ENCODE measurements at regions not wholly inside any gene's neighbourhood (a gene's known extent, or its start where the extent isn't known, plus 50 kb on each side); places are given as distances from the start of the nearest gene placed in this dataset.

DNA sequence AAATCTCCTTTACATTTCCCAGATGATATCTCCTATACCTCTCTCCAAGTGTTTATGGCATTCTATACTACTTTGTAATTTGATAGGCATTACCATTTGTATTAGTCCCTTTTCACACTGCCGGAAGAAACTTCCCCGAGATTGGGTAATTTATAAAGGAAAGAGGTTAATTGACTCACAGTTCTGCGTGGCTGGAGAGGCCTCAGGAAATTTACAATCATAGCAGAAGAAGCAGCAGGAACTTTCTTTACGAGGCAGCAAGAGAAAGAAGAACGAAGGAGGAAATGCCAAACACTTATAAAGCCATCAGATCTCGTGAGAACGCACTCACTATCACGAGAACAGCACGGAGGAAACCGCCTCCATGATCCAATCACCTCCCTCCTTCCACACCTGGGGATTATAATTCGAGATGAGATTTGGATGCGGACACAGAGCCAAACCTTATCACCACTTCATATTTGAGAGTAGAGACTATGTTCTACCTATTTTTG, 1194.6 kb downstream of the SORCS1 start:
- DNase-seq: no peak

DNA sequence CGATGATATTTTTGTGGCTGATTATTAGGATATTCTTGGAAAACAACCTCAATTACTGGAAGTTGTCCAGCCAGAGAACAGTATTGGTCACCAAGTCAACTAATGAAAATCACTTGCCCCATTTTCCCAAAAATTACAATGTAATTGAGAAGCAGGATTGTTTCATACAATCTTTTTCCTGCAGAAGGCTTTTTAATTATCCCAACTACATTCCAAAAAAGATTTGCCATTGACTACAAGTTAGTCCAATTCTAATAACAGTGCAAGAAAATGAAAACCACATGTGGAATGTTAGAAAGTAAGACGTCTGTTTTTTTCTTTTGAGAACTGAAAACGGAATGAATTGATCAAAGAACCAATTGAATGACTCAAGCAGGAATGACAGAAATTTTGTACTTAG, 1195.8 kb downstream of the SORCS1 start:
- DNase-seq: no peak

DNA sequence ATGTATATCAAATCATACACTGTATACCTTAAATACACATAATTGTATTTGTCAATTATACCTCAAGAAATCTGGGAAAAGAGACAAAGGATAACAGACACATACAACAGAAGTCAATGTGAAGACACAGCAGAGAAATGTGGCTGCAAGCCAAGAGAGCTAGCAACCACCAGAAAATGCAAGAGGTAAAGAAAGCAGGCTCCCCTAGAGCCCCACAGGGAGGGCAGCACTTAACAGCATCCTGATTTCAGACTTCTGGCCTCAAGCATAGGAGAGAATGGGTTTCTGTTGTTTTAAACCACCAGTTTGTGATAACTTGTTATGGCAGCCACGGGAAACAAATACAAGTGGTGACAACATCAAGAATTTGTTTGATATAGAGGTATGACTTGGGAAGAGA, 1197.2 kb downstream of the SORCS1 start:
- DNase-seq: no peak

DNA sequence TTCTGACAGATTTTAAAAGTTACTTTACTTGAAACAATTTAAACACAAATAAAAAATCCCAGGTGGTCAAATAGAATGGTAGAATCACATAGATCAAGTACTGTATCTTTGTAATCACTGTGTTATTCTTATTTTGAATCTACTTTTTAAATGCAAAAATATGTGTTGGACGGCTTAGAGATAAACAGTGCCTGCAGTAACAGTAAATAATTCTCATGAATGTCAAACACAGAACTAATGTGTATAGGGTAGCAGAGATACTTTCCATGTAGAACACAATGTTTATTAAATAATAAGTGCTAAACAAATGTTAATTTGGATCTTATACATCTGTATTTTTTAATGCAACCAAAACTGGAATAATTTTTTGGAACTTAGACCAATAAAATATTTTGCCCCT, 1199.4 kb downstream of the SORCS1 start:
- no peak for DNase-seq

DNA sequence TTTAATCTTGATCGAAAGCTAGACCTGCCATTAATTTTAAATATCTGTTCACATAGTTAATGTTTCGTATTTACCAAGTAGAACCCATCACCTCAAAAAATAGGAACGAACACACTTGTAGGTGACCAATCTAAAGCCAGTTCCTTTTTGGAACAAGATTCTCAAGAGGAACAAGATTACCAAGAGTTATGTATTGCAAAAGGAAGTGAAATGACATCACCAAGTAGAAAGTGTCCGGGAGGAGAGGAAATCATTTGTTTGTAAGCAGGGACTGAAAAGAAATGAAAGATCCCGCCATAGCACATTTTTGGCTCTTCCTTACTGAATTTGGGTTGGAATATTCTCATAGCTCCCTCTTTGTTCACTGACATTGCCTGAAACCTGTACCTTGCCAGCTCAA, 1200.5 kb downstream of the SORCS1 start:
- DNase-seq: no peak

DNA sequence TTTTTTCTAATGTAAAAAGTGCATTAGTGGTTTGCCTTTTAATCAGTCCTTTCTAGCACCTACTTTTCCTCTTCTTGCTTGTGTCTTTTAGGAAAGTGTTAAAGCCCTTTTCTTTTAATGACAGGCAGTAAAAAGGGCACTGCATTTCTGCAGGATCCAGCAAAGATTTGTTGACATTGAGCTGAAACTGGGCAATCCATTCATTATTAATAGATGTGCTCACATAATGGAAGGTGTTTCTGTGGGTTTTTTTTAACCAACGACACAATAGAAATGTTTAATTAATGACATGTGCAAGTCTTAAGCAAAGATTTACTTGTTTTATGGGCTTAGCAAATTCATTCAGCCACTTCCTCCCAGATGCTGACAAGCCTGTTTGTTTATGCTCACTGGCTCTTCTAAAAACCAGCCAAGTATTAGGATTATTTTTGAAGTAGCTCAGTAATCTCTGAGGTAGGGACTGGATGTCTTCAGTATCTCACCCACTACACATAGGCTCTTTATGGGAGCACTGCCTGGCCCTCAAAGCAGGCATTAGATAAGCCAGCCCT, 1201.1 kb downstream of the SORCS1 start:
- DNase-seq: no peak

DNA sequence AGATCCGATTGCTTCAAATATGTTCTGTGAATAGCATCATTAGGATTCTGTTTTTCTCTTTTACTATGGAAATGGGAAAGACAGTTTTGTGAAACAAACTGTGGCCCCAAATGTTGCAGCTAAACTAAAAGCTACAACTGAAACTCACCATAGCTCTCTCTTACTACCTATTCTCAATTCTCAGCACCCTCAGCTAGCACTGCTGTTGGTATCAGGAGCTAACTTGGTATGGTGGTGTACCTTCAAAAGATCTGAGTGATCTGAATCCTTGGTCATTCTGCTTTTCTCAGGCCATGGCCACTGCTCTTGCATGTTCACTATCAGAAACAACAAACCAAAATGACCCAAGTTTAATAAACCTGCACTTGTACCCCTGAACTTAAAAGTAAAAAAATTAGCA, 1208.0 kb downstream of the SORCS1 start:
- no peak for DNase-seq

DNA sequence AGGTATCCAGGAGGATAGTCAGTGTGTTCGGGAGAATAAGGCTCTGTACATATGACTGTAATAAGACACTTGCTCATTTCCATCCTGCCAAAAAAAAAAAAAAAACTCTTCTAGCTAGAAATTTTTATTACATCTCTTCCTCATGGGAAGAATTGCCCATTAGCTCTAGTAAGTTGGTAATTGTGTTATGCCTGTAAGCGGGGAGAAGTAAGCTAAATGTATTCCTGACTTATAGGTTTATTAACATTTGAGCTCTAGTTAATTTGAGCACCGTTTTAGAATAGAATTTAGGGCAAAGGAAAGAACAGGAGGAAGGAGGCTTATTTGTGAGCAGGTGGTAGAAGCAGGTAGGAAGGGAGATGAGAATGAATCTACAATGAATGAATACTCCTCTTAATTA, 1210.6 kb downstream of the SORCS1 start:
- DNase-seq: no peak

DNA sequence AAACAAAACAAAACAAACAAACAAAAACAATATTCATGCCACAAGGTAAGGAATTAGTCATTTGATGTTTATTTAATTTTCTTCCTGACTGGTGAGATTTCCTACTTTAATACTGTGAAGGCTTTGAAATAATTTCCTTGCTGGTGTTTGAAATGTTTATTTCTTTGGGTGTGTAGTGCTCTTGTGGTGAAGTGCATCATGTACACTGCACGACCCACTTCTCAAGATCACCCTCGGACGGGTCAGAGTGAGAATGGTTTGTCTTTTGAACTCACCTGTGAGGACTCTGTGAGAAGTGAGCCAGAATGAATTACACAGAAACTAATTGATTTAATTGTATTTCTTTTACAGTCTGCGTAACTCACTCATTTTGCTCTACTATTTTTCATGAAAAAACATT, 1211.5 kb downstream of the SORCS1 start:
- no peak for DNase-seq

DNA sequence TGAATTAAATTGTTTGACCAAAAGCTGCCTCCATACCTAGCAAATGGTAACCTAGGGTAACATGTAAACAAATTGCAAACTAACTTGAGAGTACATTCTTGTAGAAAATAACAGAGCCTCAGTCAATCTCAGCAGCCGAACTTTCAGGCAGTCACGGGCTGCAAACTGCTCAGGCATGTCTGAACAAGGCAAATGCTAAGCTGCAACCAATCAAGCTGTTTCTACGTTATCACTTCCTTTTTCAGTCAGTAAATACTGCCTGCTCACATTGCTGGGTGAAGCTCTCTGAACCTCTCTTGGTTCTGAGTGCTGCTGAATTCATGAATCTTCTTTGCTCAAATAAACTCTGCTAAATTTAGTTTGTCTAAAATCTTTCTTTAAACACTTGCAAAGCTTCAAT, 1212.4 kb downstream of the SORCS1 start:
- DNase-seq: no peak

DNA sequence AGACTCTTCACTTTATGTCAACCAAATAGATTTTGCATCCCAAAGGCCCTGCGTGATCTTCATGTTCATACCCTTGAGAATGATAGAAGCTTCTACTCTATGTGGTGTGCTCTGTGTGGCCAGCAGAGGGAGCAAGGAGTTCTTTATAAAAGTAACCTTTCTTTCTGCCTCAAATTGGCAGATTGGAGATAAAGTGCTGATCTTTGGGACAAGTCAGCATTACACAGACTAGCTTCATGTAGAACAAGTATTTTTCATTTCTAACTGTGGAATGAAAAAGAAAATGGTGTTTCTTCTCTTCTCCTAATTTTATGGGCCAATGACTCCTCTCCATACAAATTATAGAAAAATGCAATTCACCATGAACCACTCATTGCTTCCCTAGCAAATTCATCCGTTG, 1214.1 kb downstream of the SORCS1 start:
- no peak for DNase-seq

DNA sequence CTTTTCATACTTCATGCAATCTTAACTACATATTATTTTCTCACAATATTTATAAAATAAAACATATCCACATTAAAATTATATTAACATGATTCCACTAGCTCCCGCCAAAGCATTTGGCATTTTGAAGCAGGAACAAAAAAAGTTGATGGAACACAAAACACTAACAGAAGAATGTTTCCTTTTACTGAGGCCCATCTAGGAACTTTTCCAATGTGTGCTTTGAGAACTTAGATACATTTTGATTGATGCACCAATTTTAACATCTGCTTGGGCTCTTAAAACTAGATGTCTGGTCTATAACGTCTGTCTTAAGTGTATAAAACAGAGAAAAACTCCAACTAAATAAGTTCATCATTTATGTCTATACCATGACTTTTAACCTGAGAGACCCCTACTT, 1214.8 kb downstream of the SORCS1 start:
- DNase-seq: no peak

DNA sequence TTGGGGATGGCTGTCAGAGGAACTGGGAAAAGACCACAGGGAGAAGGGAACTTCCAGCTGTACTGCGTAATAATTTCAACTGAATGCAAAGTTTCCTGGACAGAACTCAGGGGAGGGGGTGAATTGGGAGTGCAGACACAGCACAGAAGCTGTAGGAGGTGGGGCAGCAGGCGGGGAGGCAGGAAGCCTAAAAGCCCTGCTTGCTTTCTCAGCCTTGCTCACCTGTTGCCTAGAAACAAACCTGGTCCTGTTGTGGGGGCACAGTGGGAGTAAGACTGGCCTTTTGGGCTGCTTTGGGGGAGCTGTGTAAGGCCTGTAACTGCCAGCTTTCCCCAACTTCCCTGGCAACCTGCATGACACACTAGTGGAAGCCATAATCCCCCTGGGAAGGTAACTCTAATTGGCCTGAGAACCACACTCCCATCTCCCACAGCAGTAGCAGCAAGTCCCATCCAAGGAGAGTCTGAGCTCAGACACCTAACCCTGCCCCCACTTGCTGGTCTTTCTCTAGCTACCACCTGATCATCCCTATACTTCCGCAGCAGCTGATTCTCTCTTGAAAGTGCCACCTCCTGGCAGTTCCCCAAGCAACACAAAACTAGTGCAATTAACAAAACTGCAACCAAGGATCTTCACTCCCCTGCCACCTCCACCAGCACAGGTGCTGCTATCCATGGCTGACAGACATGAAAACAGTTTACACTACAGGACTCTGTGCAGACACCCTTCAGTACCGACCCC, 1239.3 kb downstream of the SORCS1 start:
- no peak for DNase-seq

DNA sequence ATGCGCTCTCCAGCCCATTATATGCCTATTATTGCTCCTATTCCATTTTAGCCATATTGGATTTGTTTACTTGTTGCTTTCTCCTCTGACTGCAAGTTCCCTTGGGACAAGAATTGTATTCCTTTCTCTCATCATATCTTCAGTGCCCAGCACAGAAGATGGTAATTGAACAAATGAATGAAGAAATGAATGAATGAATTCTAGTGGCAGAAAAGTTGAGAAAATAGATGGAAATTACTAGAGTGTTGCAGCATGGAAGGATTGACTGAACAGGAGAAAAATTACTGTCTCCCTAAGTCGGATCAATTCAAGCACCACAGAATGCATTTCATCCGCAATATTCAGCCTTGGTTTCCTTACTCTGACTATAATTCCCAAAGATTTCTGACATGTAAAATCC, 1243.2 kb downstream of the SORCS1 start:
- DNase-seq: no peak

DNA sequence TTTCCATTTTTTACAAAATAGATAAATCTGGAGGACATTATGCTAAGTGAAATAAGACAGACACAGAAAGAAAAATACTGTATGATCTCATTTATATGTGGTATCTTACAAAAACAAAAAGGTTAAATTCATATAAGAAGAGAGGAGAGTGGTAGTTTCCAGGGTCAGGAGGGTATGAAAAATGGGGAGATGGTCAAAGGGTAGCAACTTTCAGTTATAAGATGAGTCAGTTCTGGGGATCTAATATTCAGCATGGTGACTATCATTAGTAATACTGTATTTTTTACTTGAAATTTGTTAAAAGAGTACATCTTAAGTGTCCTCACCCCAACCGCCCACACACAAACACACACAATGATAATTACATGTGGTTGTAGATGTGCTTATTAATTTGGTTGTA, 1250.1 kb downstream of the SORCS1 start:
- no peak for DNase-seq

DNA sequence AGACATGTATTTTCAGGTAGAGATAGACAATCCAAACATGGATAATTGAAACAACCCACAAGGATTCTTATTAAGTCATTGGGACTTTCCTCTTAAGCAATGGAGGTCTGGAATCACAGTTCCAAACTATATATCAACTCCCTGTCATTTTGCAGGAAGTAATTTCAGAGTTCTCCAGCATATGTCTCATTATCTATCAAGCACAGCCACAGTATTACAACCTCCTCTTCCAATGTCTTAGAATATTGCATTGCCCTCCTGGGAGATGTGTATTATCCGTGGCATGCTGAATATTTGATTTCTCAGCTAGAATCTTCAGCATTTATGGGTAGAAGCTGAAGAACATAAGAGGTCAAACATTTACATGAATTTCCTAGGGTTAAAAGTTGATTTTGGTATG, 1255.8 kb downstream of the SORCS1 start:
- DNase-seq: no peak

DNA sequence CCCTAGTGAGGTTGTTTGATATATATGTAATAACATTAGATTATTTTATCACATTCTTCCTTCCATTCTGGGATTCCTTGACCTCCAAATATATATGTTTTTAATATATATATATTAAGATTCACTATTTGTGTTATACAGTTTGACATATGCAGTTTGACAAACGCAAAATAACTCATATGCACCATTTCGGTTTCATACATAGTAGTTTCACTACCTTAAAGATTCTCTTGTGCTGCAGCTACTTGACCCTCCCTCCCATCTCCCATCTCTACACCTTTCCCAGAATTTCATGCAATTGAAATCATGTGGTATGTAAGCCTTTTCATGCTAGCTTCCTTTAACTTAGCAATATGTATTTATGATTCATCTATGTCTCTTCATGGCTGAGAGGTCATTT, 1244.4 kb downstream of the SORCS3 start:
- DNase-seq: no peak

DNA sequence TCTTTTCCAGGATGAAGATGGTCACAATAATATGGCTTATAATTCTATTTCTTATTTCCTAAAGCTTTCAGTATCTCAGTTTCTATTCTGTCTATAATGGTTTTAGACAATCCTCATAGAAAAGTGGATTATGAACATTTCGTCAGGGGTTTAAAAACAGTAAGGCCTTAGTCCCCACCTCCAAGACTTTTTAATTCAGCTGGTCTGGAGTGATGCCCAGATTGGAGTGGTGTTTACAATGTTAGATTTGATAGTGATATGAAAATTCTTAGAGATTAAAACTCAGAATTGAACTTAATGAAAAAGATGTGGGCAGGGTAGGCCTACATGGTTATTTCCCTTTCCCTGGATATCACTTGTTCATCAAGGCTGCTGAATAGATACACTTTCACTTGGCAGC, 1238.3 kb downstream of the SORCS3 start:
- DNase-seq: no peak

DNA sequence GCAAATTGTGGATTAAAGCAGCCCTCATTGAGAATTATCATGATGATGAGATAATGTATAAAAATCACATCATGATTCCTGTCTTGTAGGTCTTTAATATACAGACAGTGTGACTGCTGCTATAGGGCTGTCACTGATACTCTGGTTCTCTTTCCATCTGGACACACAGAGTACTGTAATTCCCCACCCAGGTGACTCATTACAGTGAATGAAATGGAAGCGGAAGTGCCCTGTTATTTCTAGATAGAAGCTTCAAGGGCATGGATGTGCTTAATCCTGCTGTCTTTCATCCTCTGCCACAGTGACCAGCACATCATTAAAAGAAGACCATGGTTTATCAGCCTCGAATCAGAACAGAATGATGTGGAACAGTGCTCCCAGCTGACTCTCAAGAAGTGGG, 1234.0 kb downstream of the SORCS3 start:
- no peak for DNase-seq

DNA sequence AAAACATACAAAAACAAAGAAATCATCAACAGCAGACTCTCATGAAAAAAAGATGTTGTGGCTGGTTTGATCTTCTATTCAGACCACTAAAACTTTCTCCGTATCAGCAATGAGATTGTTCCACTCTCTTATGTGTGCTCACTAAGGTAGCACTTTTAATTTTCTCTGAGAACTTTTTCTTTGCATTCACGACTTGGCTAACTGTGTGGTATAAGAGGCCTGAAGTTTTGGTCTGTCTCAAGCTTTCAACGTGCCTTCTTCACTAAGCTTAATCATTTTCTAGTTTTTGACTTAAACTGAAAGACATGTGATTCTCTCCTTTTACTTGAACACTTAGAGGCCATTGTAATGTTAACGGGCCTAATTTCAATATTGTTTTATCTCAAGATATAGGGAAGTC, 1231.6 kb downstream of the SORCS3 start:
- no peak for DNase-seq

DNA sequence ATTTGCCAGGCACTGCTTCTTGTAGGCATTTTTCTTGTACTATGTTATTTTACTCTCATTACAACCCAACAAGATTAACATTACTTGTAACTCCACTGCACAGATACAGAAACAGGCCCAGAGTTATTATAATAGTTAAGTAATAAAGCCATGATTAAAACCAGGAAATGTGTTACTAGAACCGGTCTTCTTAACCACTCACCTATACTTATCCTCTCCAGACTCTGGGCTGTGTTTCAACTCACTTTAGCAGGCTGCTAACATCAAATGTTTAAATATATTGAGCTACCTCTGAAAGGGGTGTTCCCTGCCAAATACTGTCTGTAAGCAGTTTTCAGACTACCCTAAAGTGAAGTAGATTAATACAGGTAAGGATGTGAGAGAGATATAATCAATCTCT, 1227.8 kb downstream of the SORCS3 start:
- no peak for DNase-seq

DNA sequence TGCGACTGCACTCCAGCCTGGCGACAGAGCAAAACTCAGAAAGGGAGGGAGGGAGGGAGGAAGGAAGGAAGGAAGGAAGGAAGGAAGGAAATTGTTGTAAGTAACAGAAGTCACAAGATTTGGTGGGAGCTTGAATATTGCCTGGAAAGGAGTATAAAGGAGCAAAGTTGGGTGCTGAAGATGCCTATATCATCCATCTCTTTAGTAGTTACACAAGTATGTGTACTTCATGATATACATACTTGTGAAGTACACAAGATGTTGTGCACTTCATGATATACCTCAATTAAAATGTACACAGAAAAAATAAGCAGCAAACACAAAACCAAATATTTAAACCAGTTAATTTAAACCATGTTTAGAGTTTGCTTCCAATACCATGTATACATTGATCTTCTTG, 1223.8 kb downstream of the SORCS3 start:
- DNase-seq: no peak

DNA sequence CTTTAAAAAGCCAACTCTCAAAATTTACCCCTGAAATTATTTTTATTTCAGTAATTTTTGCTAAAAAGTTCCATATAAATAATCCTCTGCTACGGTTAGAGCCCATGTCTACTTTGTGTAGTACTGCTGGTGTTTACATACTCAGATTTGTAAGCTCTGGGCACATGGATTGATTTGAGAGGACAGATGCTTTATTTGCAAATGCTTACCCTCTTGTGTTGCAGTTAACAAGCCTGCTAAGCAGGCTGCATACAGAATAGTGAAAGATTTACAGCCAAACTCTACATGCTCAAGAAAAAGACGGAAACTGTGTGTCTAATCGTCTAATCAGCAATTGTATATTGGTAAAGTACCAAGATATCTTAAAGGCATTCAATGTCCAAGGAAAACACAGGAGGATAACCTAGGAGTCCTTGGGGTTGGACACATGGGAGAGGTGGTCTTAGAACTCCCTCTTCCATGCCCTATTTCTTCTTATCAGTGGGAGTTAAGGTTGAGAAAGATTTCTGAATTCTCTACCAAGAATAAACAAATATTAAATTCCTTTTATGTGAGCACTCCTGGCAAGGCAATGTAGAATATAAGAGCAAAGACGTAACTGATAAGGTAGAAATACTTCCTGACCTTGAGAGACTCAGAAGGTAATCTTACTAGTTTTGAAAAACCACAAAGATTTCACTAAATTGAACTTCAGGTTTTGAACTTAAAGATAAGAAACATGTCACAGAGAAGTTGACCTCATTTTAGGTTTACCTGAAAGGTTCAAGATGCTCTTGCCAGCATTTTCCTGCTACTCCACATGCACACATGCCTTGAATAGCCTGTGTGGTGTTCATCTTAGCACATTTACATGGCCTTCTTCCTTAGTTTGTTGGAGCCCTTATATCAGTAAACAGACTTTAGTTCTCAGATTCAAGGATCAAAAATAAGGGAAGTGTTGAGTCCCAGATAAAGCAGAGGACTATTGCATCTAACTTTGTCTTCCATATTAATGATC, 1216.5 kb downstream of the SORCS3 start:
- no peak for DNase-seq

DNA sequence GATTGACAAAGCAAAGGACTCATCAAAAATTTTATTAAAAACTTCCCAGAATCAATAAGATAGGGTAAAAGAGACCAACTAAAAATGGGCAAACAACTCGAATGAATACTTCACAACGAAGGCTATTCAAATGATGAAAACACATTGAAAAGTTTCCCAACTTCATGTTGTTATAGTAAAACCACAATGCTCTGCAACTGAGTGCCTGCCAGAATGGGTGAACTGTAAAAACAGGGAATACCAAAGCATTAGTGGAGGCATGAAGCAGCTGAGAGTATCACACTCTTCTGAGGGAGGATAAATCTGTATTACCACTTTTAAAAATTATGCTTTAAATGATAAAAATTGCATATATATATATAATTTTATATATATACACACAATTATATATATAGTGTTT, 1214.7 kb downstream of the SORCS3 start:
- DNase-seq: no peak

All from CD4-positive, alpha-beta T cell treated with Interleukin-4 for 4 hours (primary cell).